Brain microvascular endothelial cell (primary cell): ENCODE measurements at regions not wholly inside any gene's neighbourhood (a gene's known extent, or its start where the extent isn't known, plus 50 kb on each side); places are given as distances from the start of the nearest gene placed in this dataset.

Experiments
- DNase-seq: peaks from one replicate; pipeline ENCODE4 v3.0.0-alpha.2; 2020
- H3K27ac ChIP-seq: fragments of 250-450 bp; sonication (Bioruptor Pico); 2 replicates; pipeline ENCODE4 v1.5.1; 2020; ENCODE audit warnings: mild to moderate bottlenecking, moderate library complexity
- H3K27me3 ChIP-seq: fragments of 250-450 bp; sonication (Bioruptor Pico); replicated peaks from 2 replicates; pipeline ENCODE4 v1.5.1; 2020; ENCODE audit warnings: mild to moderate bottlenecking
- H3K36me3 ChIP-seq: fragments of 250-450 bp; sonication (Bioruptor Pico); replicated peaks from 2 replicates; pipeline ENCODE4 v1.5.1; 2020; ENCODE audit warnings: mild to moderate bottlenecking
- H3K4me3 ChIP-seq: 2 replicates; pipeline ENCODE4 v1.5.1; 2011; ENCODE audit warnings: low read depth, mild to moderate bottlenecking, control low read depth, low read length, moderate library complexity
- in situ Hi-C: cut with HindIII; loops from 2 replicates; pipeline ENCODE4 v1.10.0; 2017; ENCODE audit warnings: low sequenced_read_pairs, low pct_ligation_motif_present
- TF ChIP-seq, protein P1 (sequence below): IDR thresholded peaks from 2 replicates; pipeline ENCODE4 v1.5.1; 2011; ENCODE audit warnings: low read depth, mild to moderate bottlenecking, moderate library complexity, low read length, control low read depth, inconsistent platforms; ENCODE audit errors: missing control alignments

DNA sequence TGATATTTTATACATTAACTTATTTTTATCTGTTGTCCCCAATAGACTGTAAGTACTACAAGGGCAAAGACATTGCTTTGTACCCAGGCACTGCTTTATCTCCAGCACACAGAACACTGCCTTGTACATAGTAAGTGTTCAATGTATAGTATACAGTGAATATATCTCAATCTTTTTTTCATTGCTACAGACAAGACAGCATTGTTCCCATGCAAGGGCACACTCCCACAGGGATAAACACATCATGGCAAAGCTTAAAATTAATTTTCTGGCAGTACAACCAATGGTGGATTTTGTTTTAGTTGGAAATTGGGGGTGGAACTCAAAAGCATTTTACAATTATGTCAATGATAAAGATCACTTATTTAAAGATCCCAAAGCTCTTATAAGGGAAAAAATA, 112.3 kb upstream of the EEA1 start:
- in situ Hi-C loops = no loop called here
- Histone ChIP-seq H3K27me3 (no peaks in the 10 kb centered on the region), H3K4me3 (no peak overlapping the region), H3K36me3 (no peaks in the 10 kb centered on the region), H3K27ac (no peak overlapping the region)
- TF ChIP-seq, protein P1, sequence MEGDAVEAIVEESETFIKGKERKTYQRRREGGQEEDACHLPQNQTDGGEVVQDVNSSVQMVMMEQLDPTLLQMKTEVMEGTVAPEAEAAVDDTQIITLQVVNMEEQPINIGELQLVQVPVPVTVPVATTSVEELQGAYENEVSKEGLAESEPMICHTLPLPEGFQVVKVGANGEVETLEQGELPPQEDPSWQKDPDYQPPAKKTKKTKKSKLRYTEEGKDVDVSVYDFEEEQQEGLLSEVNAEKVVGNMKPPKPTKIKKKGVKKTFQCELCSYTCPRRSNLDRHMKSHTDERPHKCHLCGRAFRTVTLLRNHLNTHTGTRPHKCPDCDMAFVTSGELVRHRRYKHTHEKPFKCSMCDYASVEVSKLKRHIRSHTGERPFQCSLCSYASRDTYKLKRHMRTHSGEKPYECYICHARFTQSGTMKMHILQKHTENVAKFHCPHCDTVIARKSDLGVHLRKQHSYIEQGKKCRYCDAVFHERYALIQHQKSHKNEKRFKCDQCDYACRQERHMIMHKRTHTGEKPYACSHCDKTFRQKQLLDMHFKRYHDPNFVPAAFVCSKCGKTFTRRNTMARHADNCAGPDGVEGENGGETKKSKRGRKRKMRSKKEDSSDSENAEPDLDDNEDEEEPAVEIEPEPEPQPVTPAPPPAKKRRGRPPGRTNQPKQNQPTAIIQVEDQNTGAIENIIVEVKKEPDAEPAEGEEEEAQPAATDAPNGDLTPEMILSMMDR = no peak
- no peak for DNase-seq

DNA sequence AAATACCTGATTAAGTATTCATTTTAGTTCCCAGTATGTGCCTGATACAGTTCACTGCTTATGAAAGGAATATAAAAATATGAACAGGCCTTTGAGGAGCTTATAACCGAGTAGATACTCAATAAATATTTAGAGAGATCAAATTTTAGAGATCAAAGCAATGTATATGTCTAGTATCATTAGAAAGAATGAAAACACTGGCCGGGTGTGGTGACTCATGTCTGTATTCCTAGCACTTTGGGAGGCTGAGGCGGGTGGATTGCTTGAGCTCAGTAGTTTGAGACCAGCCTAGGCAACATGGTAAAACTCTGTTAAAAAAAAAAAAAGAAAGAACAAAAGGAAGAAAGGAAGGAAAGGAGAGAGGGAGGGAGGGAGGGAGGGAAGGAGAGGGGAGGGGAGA, 113.2 kb upstream of the EEA1 start:
- in situ Hi-C loops = no loop called here

DNA sequence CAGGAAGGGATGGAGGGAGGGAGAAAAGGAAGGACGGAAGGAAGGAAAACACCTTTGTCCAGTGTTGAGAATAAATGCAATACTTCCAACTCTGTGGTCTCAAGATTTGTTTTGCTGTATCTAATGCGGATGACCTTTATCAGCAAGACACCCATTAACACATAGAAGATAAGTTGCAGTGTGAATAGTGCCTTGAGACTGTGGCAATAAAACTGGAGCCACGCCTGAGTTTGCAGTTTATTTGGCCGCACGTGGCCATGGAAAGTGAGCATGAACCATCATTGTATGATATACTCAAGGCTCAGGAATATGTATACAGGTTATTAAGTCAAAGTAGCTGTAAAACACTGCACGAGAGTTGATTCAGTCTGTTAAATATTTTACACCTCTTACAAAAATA, 113.6 kb upstream of the EEA1 start:
- H3K27me3 ChIP-seq = no peaks in the 10 kb centered on the region
- H3K36me3 ChIP-seq = no peaks in the 10 kb centered on the region
- DNase-seq = no peak
- in situ Hi-C loops = no loop called here
- no peak overlapping the region for H3K27ac ChIP-seq
- no peak overlapping the region for H3K4me3 ChIP-seq
- TF ChIP-seq, protein P1 = no peak

More for the DNA sequence above, 113.2 kb upstream of the EEA1 start:
- DNase-seq = peak; percentile 36
- no peak overlapping the region for H3K27ac ChIP-seq
- no peaks in the 10 kb centered on the region for H3K36me3 ChIP-seq
- no peak overlapping the region for H3K4me3 ChIP-seq
- TF ChIP-seq, protein P1 = no peak
- H3K27me3 ChIP-seq = no peaks in the 10 kb centered on the region

DNA sequence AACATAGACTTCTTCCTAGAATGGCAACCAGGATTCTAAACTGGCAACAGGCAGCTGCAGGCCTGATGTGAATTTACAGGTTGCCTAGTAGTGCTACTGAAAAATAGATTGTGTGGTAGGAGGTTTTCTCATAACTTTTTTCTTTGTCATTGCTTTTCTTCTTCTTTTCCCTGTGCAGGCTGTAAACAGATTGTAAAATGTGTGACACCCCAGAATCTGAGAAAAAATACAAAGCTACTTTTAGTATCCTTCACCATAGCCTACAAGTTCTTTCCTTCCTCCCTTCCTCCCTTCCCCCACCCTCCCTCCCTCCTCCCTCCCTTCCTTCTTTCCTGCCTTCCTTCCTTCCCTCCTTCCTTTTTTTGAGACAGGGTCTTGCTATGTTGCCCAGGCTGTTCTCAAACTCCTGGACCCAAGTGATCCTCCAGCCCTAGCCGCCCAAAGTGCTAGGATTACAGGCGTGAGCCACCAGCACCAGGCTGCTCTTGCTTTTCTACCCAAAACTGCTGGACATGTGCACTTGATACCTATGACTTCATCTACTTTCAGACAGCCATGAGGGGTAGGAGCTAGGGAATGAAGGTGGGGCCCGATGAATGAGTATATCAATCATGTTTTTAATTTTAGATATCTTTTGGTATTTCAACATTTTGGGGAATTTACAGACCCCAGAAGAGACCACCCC, 114.2 kb upstream of the EEA1 start:
- H3K36me3 ChIP-seq = no peaks in the 10 kb centered on the region
- H3K27me3 ChIP-seq = no peaks in the 10 kb centered on the region
- no peak overlapping the region for H3K4me3 ChIP-seq
- no peak for DNase-seq
- in situ Hi-C loops = no loop called here
- TF ChIP-seq, protein P1 = no peak
- no peak overlapping the region for H3K27ac ChIP-seq

DNA sequence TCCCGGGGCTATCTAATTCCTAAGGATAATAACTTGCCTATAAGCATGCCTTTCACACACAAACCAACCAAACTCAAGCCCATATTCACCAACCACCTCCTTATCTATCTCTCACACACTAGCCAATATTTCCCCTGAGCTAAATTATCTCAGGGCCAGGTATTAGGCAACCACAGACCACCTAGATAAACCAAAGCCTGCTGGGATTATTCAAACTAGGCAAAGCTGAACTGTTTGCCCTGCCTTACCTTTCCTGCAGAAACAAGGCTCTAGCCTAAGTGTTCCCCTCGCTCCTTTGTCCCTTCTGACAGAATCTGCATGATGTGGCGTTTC, 114.7 kb upstream of the EEA1 start:
- TF ChIP-seq, protein P1 = no peak
- in situ Hi-C loops = no loop called here

DNA sequence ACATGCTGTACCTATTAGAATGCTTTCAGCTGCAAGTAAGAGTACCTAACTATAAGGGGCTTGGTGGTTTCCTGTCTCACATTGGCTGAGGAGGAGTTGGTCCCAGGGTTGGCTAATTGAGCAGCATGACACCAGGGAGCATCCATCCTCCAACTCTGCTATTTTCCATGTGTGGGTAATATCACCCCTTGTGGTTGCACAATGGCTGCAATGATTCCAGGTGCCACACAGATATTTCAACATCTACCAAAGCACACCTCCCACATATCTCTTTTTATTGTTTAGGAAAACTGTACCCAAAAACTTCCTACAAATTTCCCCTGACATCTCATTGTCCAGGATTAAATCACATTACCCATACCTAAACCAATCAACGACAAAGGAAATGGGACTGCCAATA, 118.0 kb upstream of the EEA1 start:
- no peaks in the 10 kb centered on the region for H3K36me3 ChIP-seq
- no peak overlapping the region for H3K27ac ChIP-seq
- no peaks in the 10 kb centered on the region for H3K27me3 ChIP-seq
- TF ChIP-seq, protein P1 = no peak
- in situ Hi-C loops = no loop called here
- H3K4me3 ChIP-seq = no peak overlapping the region
- no peak for DNase-seq

More for the DNA sequence above, 114.7 kb upstream of the EEA1 start:
- Histone ChIP-seq H3K27me3 (no peaks in the 10 kb centered on the region), H3K4me3 (no peak overlapping the region), H3K27ac (no peak overlapping the region), H3K36me3 (no peaks in the 10 kb centered on the region)
- no peak for DNase-seq
